ENCODE measurements at regions not wholly inside any gene's neighbourhood (a gene's known extent, or its start where the extent isn't known, plus 50 kb on each side); places are given as distances from the start of the nearest gene placed in this dataset.

DNA sequence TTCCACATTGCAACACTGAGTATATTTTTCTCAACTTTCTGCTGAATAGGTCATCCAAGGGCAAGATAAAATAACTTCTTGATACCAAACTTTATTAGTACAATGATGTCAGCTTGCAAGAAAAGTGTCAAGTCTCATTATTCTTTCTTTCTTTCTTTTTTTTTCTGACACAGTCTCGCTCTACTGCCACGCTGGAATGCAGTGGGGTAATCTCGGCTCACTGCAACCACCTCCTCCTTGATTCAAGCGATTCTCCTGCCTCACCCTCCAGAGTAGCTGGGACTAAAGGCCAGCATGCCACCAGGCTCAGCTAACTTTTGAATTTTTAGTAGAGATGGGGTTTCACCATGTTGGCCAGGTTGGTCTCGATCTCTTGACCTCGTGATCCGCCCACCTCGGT is 523.4 kb downstream of the FSCB start:
- no peaks in the 10 kb centered on the region for H3K36me3 Mint-ChIP-seq (ENCODE audit: low read depth)
- DNase-seq (ENCODE audit: low spot score): no peak
- no peaks in the 10 kb centered on the region for H3K27me3 Mint-ChIP-seq (ENCODE audit: insufficient read depth)
- no peaks in the 10 kb centered on the region for H3K4me1 Mint-ChIP-seq (ENCODE audit: low read depth)
- H3K9me3 Mint-ChIP-seq: peaks cover 14% of the 10 kb centered on the region
- intact Hi-C loops (cut with micrococcal nuclease): no loop called here
- no peak overlapping the region for H3K27ac Mint-ChIP-seq
- no peak overlapping the region for H3K4me3 Mint-ChIP-seq

DNA sequence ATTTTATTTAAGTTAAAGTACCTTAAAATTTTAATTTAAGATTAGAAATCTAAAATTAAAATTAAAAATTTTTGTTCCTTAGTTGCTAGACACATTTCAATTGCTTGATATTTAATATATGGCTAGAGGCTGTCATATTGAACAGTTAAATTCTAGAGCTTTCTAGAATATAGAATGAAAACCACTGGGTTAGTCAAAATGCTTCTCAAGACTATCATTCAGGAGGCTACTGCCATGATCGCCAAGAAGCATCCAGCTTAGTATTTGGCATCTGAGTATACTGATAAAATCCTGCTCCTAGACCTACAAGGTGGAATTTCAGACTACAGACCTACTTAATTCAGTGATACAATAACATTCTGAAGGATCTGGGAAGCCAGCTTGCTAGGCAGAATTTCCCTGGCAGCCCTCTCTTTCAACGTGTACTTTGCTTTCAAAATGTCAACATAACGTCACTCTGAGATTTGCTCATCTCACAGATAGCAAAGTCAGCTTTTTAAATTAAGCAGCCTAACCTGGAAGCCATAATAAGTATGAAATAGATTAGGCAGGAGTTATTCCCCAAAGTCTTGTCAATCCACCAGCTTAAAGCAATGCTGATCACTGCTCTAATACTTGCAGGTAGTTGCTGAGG is 525.8 kb downstream of the FSCB start:
- Mint-ChIP-seq H3K27ac (no peak overlapping the region), H3K4me3 (no peak overlapping the region), H3K9me3 (peaks cover 15% of the 10 kb centered on the region), H3K4me1 (ENCODE audit: low read depth) (no peaks in the 10 kb centered on the region), H3K36me3 (ENCODE audit: low read depth) (no peaks in the 10 kb centered on the region), H3K27me3 (ENCODE audit: insufficient read depth) (no peaks in the 10 kb centered on the region)
- intact Hi-C loops (cut with micrococcal nuclease): no loop called here
- no peak for DNase-seq (ENCODE audit: low spot score)

DNA sequence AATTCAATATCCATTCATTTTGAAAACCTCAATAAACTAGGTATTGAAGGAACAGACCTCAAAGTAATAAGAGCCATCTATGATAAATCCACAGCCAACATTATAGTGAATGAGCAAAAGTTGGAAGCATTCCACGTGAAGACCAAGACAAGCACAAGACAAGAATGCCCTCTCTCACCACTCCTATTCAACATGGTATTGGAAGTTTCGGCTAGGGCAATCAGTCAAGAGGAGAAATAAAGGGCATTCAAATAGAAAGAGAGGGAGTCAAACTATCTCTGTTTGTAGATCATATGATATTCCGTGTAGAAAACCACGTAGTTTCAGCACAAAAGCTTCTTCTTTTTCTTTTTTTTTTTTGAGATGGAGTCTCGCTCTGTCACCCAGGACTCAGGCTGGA is 550.3 kb downstream of the FSCB start:
- no peaks in the 10 kb centered on the region for H3K27me3 Mint-ChIP-seq (ENCODE audit: insufficient read depth)
- no peaks in the 10 kb centered on the region for H3K36me3 Mint-ChIP-seq (ENCODE audit: low read depth)
- H3K4me1 Mint-ChIP-seq (ENCODE audit: low read depth): no peaks in the 10 kb centered on the region
- H3K4me3 Mint-ChIP-seq: no peak overlapping the region
- H3K9me3 Mint-ChIP-seq: peaks cover 25% of the 10 kb centered on the region
- no peak overlapping the region for H3K27ac Mint-ChIP-seq
- DNase-seq (ENCODE audit: low spot score): no peak
- intact Hi-C loops (cut with micrococcal nuclease): no loop called here

DNA sequence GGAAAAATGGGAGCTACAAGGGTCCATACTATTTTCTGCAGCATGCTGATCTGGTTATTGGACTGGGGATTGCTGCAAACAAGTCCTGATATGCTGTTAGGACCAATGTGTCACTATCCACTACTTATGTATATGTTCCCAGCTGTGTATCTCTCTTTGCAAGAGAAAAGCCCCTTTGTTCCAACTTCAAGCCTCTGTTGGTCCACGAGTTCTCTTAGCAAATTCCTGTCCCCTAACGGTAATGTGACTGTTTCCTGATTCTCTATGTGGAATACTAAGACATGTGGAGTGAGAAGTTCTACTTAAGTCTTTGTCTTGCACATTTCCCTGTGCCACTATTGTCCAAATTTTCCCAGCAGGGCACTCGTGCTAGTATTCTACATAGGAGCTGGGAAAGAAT is 557.7 kb downstream of the FSCB start:
- intact Hi-C loops (cut with micrococcal nuclease): no loop called here
- Mint-ChIP-seq H3K4me1 (ENCODE audit: low read depth) (no peaks in the 10 kb centered on the region), H3K4me3 (no peak overlapping the region), H3K36me3 (ENCODE audit: low read depth) (no peaks in the 10 kb centered on the region), H3K27me3 (ENCODE audit: insufficient read depth) (no peaks in the 10 kb centered on the region), H3K27ac (no peak overlapping the region), H3K9me3 (peaks cover 28% of the 10 kb centered on the region)
- no peak for DNase-seq (ENCODE audit: low spot score)

DNA sequence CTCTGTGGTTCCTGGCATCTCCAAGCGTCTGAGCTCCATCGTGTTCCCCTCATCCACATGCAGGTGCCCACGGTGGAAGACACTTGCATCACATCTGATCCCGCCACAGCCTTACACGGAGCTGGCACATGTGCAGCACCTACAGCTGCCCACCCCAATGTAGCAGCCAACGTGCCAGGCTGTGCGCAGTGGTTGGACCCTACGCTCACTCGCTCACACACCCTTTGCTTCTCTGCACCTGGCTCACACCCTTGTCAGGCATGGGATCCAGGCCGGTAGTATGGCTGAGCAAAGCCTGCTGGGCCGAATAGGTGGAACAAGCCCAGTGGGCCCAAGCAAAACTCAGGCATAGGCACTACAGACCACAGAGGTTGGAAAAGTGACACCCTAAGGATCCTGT is 567.2 kb downstream of the FSCB start:
- Mint-ChIP-seq H3K4me1 (ENCODE audit: low read depth) (no peaks in the 10 kb centered on the region), H3K36me3 (ENCODE audit: low read depth) (no peaks in the 10 kb centered on the region), H3K9me3 (peaks cover 14% of the 10 kb centered on the region), H3K27me3 (ENCODE audit: insufficient read depth) (no peaks in the 10 kb centered on the region), H3K4me3 (no peak overlapping the region), H3K27ac (no peak overlapping the region)
- intact Hi-C loops (cut with micrococcal nuclease): no loop called here
- no peak for DNase-seq (ENCODE audit: low spot score)

DNA sequence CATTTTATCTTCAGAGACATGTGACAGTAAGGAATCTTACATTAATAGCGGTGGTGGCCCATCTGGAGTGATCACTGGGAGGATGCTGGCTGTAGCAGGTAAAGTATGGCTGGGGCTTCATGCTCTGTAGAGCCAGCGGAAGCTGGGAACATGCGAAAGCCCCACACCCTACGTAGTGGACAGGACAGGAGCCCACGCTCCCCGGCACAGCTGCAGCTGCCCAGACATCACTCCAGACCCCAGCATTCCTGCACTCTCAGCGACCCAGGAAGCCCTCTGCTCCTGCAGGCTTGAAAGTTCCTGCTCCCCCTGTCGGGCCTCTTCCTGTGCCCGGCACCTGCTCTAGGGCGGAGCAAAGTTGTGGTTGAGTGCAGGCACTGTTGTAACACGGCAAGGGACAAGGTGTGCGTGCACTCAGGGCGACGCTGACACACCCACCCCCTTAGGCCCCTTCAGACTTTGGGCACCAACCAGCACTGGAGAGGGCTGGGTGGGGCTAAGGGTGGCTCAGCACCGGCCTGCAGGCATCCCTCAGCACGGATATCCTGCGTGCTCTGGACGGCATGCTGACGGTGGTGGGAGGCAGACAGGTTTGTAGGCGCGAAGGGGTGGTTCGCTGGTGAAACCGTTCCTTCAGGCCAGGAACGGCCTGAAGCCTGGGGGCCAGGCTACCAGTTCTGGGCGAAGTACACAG is 568.3 kb downstream of the FSCB start:
- Mint-ChIP-seq H3K4me1 (ENCODE audit: low read depth) (no peaks in the 10 kb centered on the region), H3K9me3 (peaks cover 14% of the 10 kb centered on the region), H3K36me3 (ENCODE audit: low read depth) (no peaks in the 10 kb centered on the region), H3K4me3 (no peak overlapping the region), H3K27me3 (ENCODE audit: insufficient read depth) (no peaks in the 10 kb centered on the region), H3K27ac (no peak overlapping the region)
- intact Hi-C loops (cut with micrococcal nuclease): no loop called here
- no peak for DNase-seq (ENCODE audit: low spot score)

DNA sequence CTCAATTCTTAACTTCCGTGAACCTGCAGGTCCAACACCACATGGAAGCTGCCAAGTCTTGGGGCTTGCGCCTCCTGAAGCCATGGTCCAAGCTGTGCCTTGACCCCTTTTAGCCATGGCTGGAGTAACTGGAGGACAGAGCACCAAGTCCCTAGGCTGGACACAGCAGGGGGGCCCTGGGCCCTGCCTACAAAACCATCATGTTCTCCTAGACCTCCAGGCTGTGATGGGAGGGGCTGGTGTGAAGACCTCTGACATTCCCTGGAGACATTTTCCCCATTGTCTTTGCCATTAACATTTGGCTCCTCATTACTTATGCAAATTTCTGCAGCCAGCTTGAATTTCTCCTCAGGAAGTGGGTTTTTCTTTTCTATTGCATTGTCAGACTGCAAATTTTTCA is 570.1 kb downstream of the FSCB start:
- intact Hi-C loops (cut with micrococcal nuclease): no loop called here
- no peak for DNase-seq (ENCODE audit: low spot score)

DNA sequence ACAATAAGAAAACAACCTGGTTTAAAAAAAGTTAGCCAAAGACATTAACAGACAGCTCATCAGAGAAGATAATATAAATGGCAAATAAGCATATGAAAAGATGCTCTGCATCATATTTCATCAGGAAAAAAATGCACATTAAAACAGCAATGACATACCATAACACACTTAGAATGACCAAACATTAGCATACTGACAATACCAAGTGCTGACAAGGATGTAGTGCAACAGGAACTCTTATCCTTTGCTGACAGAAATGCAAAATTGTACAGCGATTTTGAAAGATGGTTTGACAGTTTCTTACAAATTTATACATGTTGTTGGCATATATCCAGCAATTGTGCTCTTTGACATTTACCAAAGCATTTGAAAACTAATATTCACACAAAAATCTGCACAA is 573.0 kb downstream of the FSCB start:
- Mint-ChIP-seq H3K27me3 (ENCODE audit: insufficient read depth) (no peaks in the 10 kb centered on the region), H3K4me3 (no peak overlapping the region), H3K4me1 (ENCODE audit: low read depth) (no peaks in the 10 kb centered on the region), H3K9me3 (peaks cover 22% of the 10 kb centered on the region), H3K27ac (no peak overlapping the region), H3K36me3 (ENCODE audit: low read depth) (no peaks in the 10 kb centered on the region)
- no peak for DNase-seq (ENCODE audit: low spot score)
- intact Hi-C loops (cut with micrococcal nuclease): no loop called here

More for the DNA sequence above, 570.1 kb downstream of the FSCB start:
- no peaks in the 10 kb centered on the region for H3K4me1 Mint-ChIP-seq (ENCODE audit: low read depth)
- H3K4me3 Mint-ChIP-seq: no peak overlapping the region
- H3K27ac Mint-ChIP-seq: no peak overlapping the region
- H3K9me3 Mint-ChIP-seq: peaks cover 12% of the 10 kb centered on the region
- H3K36me3 Mint-ChIP-seq (ENCODE audit: low read depth): no peaks in the 10 kb centered on the region
- no peaks in the 10 kb centered on the region for H3K27me3 Mint-ChIP-seq (ENCODE audit: insufficient read depth)

DNA sequence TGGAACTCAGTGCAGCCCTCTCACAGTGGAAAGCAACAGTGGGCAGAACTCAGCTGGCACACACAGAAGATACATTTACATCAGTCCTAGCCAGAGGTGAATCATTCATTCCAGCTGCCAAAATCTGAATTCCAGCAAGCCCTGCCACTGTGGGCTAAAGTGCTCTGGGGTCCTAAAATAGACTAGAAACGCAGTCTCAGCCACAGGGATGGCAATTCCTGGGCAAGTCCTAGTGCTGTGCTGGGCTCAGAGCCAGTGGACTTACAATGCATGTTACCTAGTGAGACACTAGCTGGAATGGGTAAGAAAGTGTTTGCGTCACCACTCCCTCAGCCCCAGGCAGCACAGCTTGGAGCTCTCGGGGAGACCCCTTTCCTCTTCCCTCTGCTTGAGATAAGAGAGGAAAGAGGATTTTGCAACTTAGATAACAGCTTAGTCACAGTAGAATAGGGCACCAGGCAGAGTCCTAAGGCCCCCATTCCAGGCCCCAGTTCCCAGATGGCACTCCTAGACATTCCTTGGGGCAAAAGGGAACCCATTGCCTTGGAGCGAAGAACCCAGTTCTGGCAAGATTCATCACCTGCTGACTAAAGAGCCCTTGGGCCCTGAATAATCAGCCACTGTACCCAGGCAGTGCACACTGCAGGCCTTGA is 592.9 kb downstream of the FSCB start:
- DNase-seq (ENCODE audit: low spot score): no peak
- H3K27ac Mint-ChIP-seq: no peak overlapping the region
- H3K4me1 Mint-ChIP-seq (ENCODE audit: low read depth): no peaks in the 10 kb centered on the region
- no peak overlapping the region for H3K4me3 Mint-ChIP-seq
- H3K27me3 Mint-ChIP-seq (ENCODE audit: insufficient read depth): no peaks in the 10 kb centered on the region
- no peaks in the 10 kb centered on the region for H3K36me3 Mint-ChIP-seq (ENCODE audit: low read depth)
- H3K9me3 Mint-ChIP-seq: peaks cover 21% of the 10 kb centered on the region
- intact Hi-C loops (cut with micrococcal nuclease): no loop called here

DNA sequence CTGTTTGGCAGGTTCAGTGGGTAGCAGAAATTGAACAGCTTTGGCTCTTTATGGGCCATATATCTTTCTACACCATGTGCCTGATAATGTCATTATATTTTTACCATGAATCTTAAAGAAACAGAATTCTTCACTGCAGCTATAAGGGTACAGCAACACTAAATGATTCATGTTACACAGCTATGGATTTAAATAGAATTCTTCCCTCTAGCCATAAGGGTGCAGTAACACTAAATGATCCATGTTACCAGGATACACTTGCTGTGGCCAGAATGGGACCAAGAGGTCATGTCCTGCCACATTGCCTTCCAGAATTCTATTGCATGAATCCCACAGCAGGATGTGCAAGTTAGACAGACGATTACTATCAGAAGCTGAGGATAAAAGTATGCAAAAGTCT is 603.9 kb downstream of the FSCB start:
- H3K36me3 Mint-ChIP-seq (ENCODE audit: low read depth): no peaks in the 10 kb centered on the region
- H3K4me1 Mint-ChIP-seq (ENCODE audit: low read depth): no peaks in the 10 kb centered on the region
- H3K4me3 Mint-ChIP-seq: no peak overlapping the region
- peaks cover 8% of the 10 kb centered on the region for H3K9me3 Mint-ChIP-seq
- no peaks in the 10 kb centered on the region for H3K27me3 Mint-ChIP-seq (ENCODE audit: insufficient read depth)
- intact Hi-C loops (cut with micrococcal nuclease): no loop called here
- H3K27ac Mint-ChIP-seq: no peak overlapping the region
- no peak for DNase-seq (ENCODE audit: low spot score)

DNA sequence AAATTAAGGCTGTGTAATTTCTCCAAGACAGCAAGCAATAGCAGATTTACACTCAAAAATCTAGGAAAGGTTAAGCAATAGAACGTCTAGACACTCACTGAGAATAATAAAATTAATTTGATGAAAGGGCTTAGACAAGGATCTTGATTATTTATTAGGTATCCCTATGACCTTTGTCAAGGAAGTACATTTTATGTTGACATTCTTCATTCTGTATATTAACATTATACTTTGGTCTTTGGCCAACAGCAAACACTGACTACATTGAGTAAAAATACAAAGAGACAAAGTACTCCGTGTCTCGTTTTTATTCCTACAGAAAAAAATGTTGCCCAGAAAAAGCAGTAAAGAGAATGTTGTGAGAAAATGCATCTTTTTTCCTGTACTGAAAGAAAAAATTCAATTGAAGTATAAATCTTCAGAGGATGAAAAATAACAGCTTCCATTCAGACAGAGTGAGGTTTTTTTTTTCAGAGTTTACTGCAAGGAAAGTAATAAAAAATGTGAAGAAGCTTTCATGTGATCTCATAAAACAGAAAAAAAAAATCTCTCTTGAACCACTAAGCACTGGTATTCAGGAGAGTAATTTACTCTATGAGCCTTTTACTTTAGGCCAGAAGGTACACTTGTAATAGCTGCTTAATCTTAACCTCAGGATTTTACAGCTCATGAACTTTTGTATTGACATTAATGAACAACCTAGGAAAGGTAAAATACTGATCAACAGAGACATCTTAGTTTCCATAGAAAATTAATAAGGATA is 605.0 kb downstream of the FSCB start:
- no peaks in the 10 kb centered on the region for H3K27me3 Mint-ChIP-seq (ENCODE audit: insufficient read depth)
- no peak for DNase-seq (ENCODE audit: low spot score)

DNA sequence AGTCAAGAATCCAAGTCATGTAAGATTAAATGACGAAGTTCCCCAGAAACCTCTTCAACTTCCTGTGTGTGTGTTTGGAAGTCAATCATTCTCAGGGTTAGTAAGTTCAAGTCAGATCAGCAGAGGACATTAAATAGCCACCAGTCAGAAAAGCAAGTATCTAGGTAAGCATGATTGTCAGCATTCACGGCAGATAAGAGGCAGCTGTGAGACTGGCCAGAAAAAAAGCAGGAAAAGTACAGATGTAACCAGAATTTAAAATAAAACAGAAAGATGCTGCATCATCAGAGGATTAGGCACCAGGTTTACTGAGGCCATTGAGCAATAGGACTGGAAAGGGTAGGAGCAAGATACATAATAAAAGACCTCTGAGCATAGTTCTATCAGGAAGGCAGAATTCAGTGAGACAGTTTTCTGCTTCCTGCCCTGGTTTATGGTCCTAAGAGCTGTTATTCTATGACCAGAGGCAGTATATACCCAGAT is 606.9 kb downstream of the FSCB start:
- H3K27ac Mint-ChIP-seq: no peak overlapping the region
- H3K4me1 Mint-ChIP-seq (ENCODE audit: low read depth): no peaks in the 10 kb centered on the region
- H3K9me3 Mint-ChIP-seq: peaks cover 5% of the 10 kb centered on the region
- intact Hi-C loops (cut with micrococcal nuclease): no loop called here
- DNase-seq (ENCODE audit: low spot score): no peak
- no peaks in the 10 kb centered on the region for H3K27me3 Mint-ChIP-seq (ENCODE audit: insufficient read depth)
- H3K4me3 Mint-ChIP-seq: no peak overlapping the region
- H3K36me3 Mint-ChIP-seq (ENCODE audit: low read depth): no peaks in the 10 kb centered on the region

More for the DNA sequence above, 605.0 kb downstream of the FSCB start:
- intact Hi-C loops (cut with micrococcal nuclease): no loop called here
- H3K9me3 Mint-ChIP-seq: peaks cover 3% of the 10 kb centered on the region
- H3K27ac Mint-ChIP-seq: no peak overlapping the region
- H3K36me3 Mint-ChIP-seq (ENCODE audit: low read depth): no peaks in the 10 kb centered on the region
- no peak overlapping the region for H3K4me3 Mint-ChIP-seq
- no peaks in the 10 kb centered on the region for H3K4me1 Mint-ChIP-seq (ENCODE audit: low read depth)

DNA sequence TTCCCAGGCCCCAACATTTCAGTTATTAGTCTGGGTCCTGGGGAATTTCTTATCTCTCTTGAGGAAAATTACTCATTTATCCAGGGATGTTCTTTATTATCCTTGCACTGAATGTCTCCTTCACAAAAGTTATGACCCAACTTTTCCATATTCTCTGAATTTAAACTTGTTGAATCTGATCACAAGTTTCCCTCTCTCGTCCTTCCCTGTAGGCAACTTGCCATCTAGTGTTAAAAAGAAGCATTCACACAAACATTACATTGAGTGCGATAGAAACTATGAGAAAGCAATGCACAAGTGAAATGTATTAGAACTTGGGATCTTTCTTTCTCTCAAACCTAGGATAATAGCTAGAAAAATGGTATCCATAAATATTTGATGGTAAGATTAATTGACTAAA is 608.4 kb downstream of the FSCB start:
- Mint-ChIP-seq H3K27ac (no peak overlapping the region), H3K27me3 (ENCODE audit: insufficient read depth) (no peaks in the 10 kb centered on the region), H3K4me3 (no peak overlapping the region), H3K4me1 (ENCODE audit: low read depth) (no peaks in the 10 kb centered on the region), H3K9me3 (peaks cover 8% of the 10 kb centered on the region), H3K36me3 (ENCODE audit: low read depth) (no peaks in the 10 kb centered on the region)
- intact Hi-C loops (cut with micrococcal nuclease): no loop called here
- no peak for DNase-seq (ENCODE audit: low spot score)
